ENCODE measurements at regions not wholly inside any gene's neighbourhood (a gene's known extent, or its start where the extent isn't known, plus 50 kb on each side); places are given as distances from the start of the nearest gene placed in this dataset.

- no peak for ATAC-seq
- Histone ChIP-seq H3K9me3 (ENCODE audit: control insufficient read depth, insufficient read depth, low read length) (no peaks in the 10 kb centered on the region), H3K4me1 (ENCODE audit: control insufficient read depth, insufficient read depth, low read length) (no peaks in the 10 kb centered on the region), H3K4me3 (ENCODE audit: low read length) (no peak overlapping the region), H3K36me3 (ENCODE audit: control insufficient read depth, insufficient read depth, low read length) (no peaks in the 10 kb centered on the region), H3K27ac (ENCODE audit: low read length) (no peak overlapping the region), H3K27me3 (ENCODE audit: control insufficient read depth, insufficient read depth, low read length) (no peaks in the 10 kb centered on the region)
- DNase-seq = no peak
- Mint-ChIP-seq H3K4me3 (no peak overlapping the region), H3K4me1 (no peaks in the 10 kb centered on the region), H3K27ac (no peak overlapping the region), H3K9me3 (no peaks in the 10 kb centered on the region), H3K36me3 (peaks cover 8% of the 10 kb centered on the region), H3K27me3 (ENCODE audit: low read depth in 2 of 2) (peaks cover 21 to 63% of the 10 kb centered on the region in 2 donors)
- intact Hi-C loops (cut with micrococcal nuclease) = no loop called here
- TF ChIP-seq CTCF (IDR thresholded peaks at IDR 0.05) = no peak
- 90% methylated on average over 3 of the region's 4 CpGs for WGBS (ENCODE audit: insufficient coverage)
Measured at GRCh38 chr13:50699874-50700663, 143.4 kb downstream of the DLEU7 start.

DNA sequence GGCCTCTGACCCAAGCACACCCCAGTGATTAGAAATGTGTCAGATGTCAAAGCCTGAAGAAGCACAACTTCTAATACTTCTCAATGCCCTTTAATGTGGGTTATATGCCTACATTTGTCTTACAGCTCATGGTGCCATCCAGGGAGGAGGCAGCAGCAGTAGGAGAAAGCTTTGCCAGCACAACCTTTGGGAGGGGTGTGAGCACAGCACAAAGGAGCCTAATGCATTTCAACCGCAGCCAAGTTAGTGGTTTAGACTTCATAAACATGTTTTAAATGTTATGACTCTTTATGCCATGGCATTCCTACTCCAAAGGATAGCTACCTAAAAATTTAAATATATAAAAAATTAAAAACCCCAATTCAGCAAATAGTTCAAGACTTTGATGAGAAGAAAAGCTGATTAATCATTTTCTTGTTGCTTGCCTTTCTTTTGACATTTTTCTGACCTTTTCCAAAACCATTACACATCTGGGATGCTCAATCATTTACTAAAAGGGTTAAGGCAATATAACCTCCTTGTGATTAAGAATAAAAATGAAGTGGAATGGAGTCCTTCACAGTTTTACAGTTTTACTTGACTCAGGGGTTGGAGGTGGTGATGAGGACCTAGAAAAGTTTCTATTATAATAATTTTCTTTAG, 142.7 kb downstream of the DLEU7 start:
- DNase-seq = no peak
- Histone ChIP-seq H3K27ac (ENCODE audit: low read length) (no peak overlapping the region), H3K27me3 (ENCODE audit: control insufficient read depth, insufficient read depth, low read length) (no peaks in the 10 kb centered on the region), H3K36me3 (ENCODE audit: control insufficient read depth, insufficient read depth, low read length) (no peaks in the 10 kb centered on the region), H3K4me3 (ENCODE audit: low read length) (no peak overlapping the region), H3K9me3 (ENCODE audit: control insufficient read depth, insufficient read depth, low read length) (no peaks in the 10 kb centered on the region), H3K4me1 (ENCODE audit: control insufficient read depth, insufficient read depth, low read length) (no peaks in the 10 kb centered on the region)
- intact Hi-C loops (cut with micrococcal nuclease) = no loop called here
- no peak for TF ChIP-seq CTCF (IDR thresholded peaks at IDR 0.05)
- H3K27ac Mint-ChIP-seq = no peak overlapping the region
- peaks cover 18 to 56% of the 10 kb centered on the region in 2 donors for H3K27me3 Mint-ChIP-seq (ENCODE audit: low read depth in 2 of 2)
- peaks cover 8% of the 10 kb centered on the region for H3K36me3 Mint-ChIP-seq
- WGBS (ENCODE audit: insufficient coverage) = no CpG with 5 or more reads among the region's 1 CpG
- no peak overlapping the region for H3K4me3 Mint-ChIP-seq
- H3K9me3 Mint-ChIP-seq = no peaks in the 10 kb centered on the region
- ATAC-seq = no peak
- no peaks in the 10 kb centered on the region for H3K4me1 Mint-ChIP-seq

- no peak overlapping the region for H3K4me3 Mint-ChIP-seq
- H3K27ac Mint-ChIP-seq = no peak overlapping the region
- H3K27ac ChIP-seq (ENCODE audit: low read length) = no peak overlapping the region
- peaks cover 20 to 49% of the 10 kb centered on the region in 2 donors for H3K27me3 Mint-ChIP-seq (ENCODE audit: low read depth in 2 of 2)
- no peaks in the 10 kb centered on the region for H3K4me1 Mint-ChIP-seq
- intact Hi-C loops (cut with micrococcal nuclease) = no loop called here
- H3K4me3 ChIP-seq (ENCODE audit: low read length) = no peak overlapping the region
- ATAC-seq = no peak
- H3K36me3 ChIP-seq (ENCODE audit: control insufficient read depth, insufficient read depth, low read length) = no peaks in the 10 kb centered on the region
- TF ChIP-seq CTCF (IDR thresholded peaks at IDR 0.05) = no peak
- DNase-seq = no peak
- H3K36me3 Mint-ChIP-seq = peaks cover 8% of the 10 kb centered on the region
- H3K27me3 ChIP-seq (ENCODE audit: control insufficient read depth, insufficient read depth, low read length) = no peaks in the 10 kb centered on the region
- 87% methylated on average over 2 of the region's 2 CpGs for WGBS (ENCODE audit: insufficient coverage)
- H3K9me3 Mint-ChIP-seq = no peaks in the 10 kb centered on the region
- H3K9me3 ChIP-seq (ENCODE audit: control insufficient read depth, insufficient read depth, low read length) = no peaks in the 10 kb centered on the region
- no peaks in the 10 kb centered on the region for H3K4me1 ChIP-seq (ENCODE audit: control insufficient read depth, insufficient read depth, low read length)
Measured at GRCh38 chr13:50701469-50701868, 142.0 kb downstream of the DLEU7 start.
